ENCODE measurements at regions not wholly inside any gene's neighbourhood (a gene's known extent, or its start where the extent isn't known, plus 50 kb on each side); places are given as distances from the start of the nearest gene placed in this dataset.

GRCh38 chr13:79684371-79684770 lies 203.4 kb downstream of the NDFIP2 start:
- TF ChIP-seq CTCF (IDR thresholded peaks at IDR 0.05), result no peak
- TF ChIP-seq POLR2A (IDR thresholded peaks at IDR 0.05; ENCODE audit: low read depth), result no peak
- TF ChIP-seq EP300 (IDR thresholded peaks at IDR 0.05), result no peak

All from esophagus muscularis mucosa (tissue), 4 donors.